Ureter (tissue), 1 donor: ENCODE measurements at regions not wholly inside any gene's neighbourhood (a gene's known extent, or its start where the extent isn't known, plus 50 kb on each side); places are given as distances from the start of the nearest gene placed in this dataset.

ENCODE experiments used
- DNase-seq: peaks from one replicate; pipeline ENCODE4 v3.0.0-alpha.2; 2020; ENCODE audit warnings: low spot score
- donor health status: DM: yes; HTN: yes; CAD: no.

- DNase-seq, result no peak
Measured at GRCh38 chr1:60367532-60367931, 294.0 kb upstream of the C1orf87 start.

GRCh38 chr1:60359431-60359830 lies 285.9 kb upstream of the C1orf87 start:
- DNase-seq, result no peak

- DNase-seq, result no peak
Measured at GRCh38 chr1:60350531-60350930, 277.0 kb upstream of the C1orf87 start.

GRCh38 chr1:60348884-60349283 lies 275.3 kb upstream of the C1orf87 start:
- DNase-seq, result no peak

- no peak for DNase-seq
Measured at GRCh38 chr1:60345621-60346020, 272.1 kb upstream of the C1orf87 start.

GRCh38 chr1:60345049-60345448 lies 271.5 kb upstream of the C1orf87 start:
- no peak for DNase-seq

GRCh38 chr1:60343736-60344135 lies 270.2 kb upstream of the C1orf87 start:
- no peak for DNase-seq

- DNase-seq, result no peak
Measured at GRCh38 chr1:60342569-60342968, 269.0 kb upstream of the C1orf87 start.

GRCh38 chr1:60341274-60341673 lies 267.7 kb upstream of the C1orf87 start:
- DNase-seq, result no peak

GRCh38 chr1:60331647-60332046 lies 258.1 kb upstream of the C1orf87 start:
- DNase-seq, result no peak

- DNase-seq, result no peak
Measured at GRCh38 chr1:60329651-60330050, 256.1 kb upstream of the C1orf87 start.

GRCh38 chr1:60311838-60312237 lies 238.3 kb upstream of the C1orf87 start:
- no peak for DNase-seq

GRCh38 chr1:60299581-60299980 lies 226.0 kb upstream of the C1orf87 start:
- DNase-seq, result no peak

- DNase-seq, result no peak
Measured at GRCh38 chr1:60298290-60298689, 224.7 kb upstream of the C1orf87 start.

- no peak for DNase-seq
Measured at GRCh38 chr1:60296794-60297193, 223.2 kb upstream of the C1orf87 start.

GRCh38 chr1:60292140-60292539 lies 218.6 kb upstream of the C1orf87 start:
- no peak for DNase-seq

GRCh38 chr1:60290393-60290792 lies 216.8 kb upstream of the C1orf87 start:
- DNase-seq, result no peak

- no peak for DNase-seq
Measured at GRCh38 chr1:60287536-60287935, 214.0 kb upstream of the C1orf87 start.

GRCh38 chr1:60283690-60284089 lies 210.1 kb upstream of the C1orf87 start:
- no peak for DNase-seq

- DNase-seq, result peak; percentile 66
Measured at GRCh38 chr1:60281360-60281932, 207.9 kb upstream of the C1orf87 start.

GRCh38 chr1:60280819-60281218 lies 207.2 kb upstream of the C1orf87 start:
- no peak for DNase-seq

- no peak for DNase-seq
Measured at GRCh38 chr1:60280256-60280655, 206.7 kb upstream of the C1orf87 start.

- no peak for DNase-seq
Measured at GRCh38 chr1:60279798-60280197, 206.2 kb upstream of the C1orf87 start.

- DNase-seq, result no peak
Measured at GRCh38 chr1:60277269-60277668, 203.7 kb upstream of the C1orf87 start.
